ENCODE measurements at regions not wholly inside any gene's neighbourhood (a gene's known extent, or its start where the extent isn't known, plus 50 kb on each side); places are given as distances from the start of the nearest gene placed in this dataset.

DNA sequence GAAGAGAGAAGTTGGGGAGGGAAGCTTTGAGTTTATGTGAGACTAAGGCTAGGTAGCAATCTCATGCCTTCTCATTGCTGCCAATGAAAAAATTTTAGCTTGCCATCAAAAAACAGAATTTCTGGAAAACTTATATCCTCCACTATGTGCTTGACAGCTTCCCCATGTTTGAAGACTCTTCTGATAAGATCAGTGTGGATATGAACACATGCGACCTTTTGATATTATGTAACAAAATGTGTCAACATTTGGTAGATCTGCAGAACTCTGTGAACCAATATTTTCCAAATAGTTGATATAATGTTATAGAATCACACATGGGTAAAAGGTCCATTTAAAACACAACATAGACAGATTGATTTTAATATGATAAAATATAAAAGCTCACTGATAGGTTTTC lies 380.9 kb upstream of the PROK2 start:
- Histone ChIP-seq H3K4ac (ENCODE audit: low read depth, low read length) (no peak overlapping the region), H4K8ac (replicated peaks; ENCODE audit: insufficient read length, low read depth, low read length) (no peak overlapping the region), H4K20me1 (ENCODE audit: control insufficient read depth, insufficient read depth, insufficient read length) (no peaks in the 10 kb centered on the region), H2BK15ac (ENCODE audit: low read depth, low read length) (no peak overlapping the region), H3K9ac (ENCODE audit: extremely low read depth, insufficient read length, low read length) (no peak overlapping the region), H2AK5ac (ENCODE audit: insufficient read length, low read length) (no peak overlapping the region), H3K18ac (ENCODE audit: insufficient read length, low read depth, low read length) (no peak overlapping the region), H3K79me2 (ENCODE audit: insufficient read depth, low read length) (no peaks in the 10 kb centered on the region), H3K23ac (ENCODE audit: insufficient read length, low read depth, low read length) (no peak overlapping the region), H3K14ac (ENCODE audit: insufficient read depth, low read length) (no peak overlapping the region), H3K4me2 (ENCODE audit: insufficient read depth, insufficient read length, low read length) (no peak overlapping the region), H4K91ac (ENCODE audit: insufficient read length, low read depth, low read length) (no peak overlapping the region), H3K56ac (ENCODE audit: insufficient read length, low read depth, low read length) (no peak overlapping the region), H4K5ac (ENCODE audit: insufficient read length, low read depth, low read length) (no peak overlapping the region), H3K4me1 (ENCODE audit: insufficient read depth, low read length) (no peaks in the 10 kb centered on the region), H2AFZ (ENCODE audit: low read length) (no peak overlapping the region), H3K9me3 (ENCODE audit: control insufficient read depth, low read depth, low read length) (no peaks in the 10 kb centered on the region), H2BK120ac (ENCODE audit: low read depth, low read length, poor library complexity, severe bottlenecking) (no peak overlapping the region), H3T11ph (ENCODE audit: low read length) (no peak overlapping the region), H3K27me3 (ENCODE audit: insufficient read depth, low read length) (no peaks in the 10 kb centered on the region), H3K23me2 (ENCODE audit: insufficient read length, low read depth, low read length, poor library complexity, severe bottlenecking) (no peaks in the 10 kb centered on the region), H2BK5ac (ENCODE audit: insufficient read length, low read length) (no peak overlapping the region), H2BK20ac (ENCODE audit: low read depth, low read length, poor library complexity, severe bottlenecking) (no peak overlapping the region), H3K27ac (ENCODE audit: insufficient read length, low read depth, low read length) (no peak overlapping the region), H2BK12ac (ENCODE audit: insufficient read length, low read depth, low read length) (no peak overlapping the region), H3K79me1 (ENCODE audit: insufficient read depth, low read depth, low read length, poor library complexity, severe bottlenecking) (no peaks in the 10 kb centered on the region)
- no peak overlapping the region for H3K27ac Mint-ChIP-seq
- H3K4me3 Mint-ChIP-seq = no peak overlapping the region
- H3K4me1 Mint-ChIP-seq = peaks cover 8 to 14% of the 10 kb centered on the region in 2 experiments
- no peaks in the 10 kb centered on the region for H3K36me3 Mint-ChIP-seq (ENCODE audit: insufficient read depth in 1 of 3, low read depth in 3 of 3)
- DNase-seq = no peak
- H3K9me3 Mint-ChIP-seq = no peaks in the 10 kb centered on the region
- H3K27me3 Mint-ChIP-seq (ENCODE audit: low read depth) = no peaks in the 10 kb centered on the region; the same call in 1 of the 2 replicates
- TF ChIP-seq, protein P1, sequence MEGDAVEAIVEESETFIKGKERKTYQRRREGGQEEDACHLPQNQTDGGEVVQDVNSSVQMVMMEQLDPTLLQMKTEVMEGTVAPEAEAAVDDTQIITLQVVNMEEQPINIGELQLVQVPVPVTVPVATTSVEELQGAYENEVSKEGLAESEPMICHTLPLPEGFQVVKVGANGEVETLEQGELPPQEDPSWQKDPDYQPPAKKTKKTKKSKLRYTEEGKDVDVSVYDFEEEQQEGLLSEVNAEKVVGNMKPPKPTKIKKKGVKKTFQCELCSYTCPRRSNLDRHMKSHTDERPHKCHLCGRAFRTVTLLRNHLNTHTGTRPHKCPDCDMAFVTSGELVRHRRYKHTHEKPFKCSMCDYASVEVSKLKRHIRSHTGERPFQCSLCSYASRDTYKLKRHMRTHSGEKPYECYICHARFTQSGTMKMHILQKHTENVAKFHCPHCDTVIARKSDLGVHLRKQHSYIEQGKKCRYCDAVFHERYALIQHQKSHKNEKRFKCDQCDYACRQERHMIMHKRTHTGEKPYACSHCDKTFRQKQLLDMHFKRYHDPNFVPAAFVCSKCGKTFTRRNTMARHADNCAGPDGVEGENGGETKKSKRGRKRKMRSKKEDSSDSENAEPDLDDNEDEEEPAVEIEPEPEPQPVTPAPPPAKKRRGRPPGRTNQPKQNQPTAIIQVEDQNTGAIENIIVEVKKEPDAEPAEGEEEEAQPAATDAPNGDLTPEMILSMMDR (conservative IDR thresholded peaks at IDR 0.05) = no peak
- WGBS (ENCODE audit: extremely low coverage, insufficient read length, low lambda C conversion rate) = no CpG with 5 or more reads among the region's 1 CpG

Measured in H9 (cell line).